Neuron (in vitro differentiated cells): ENCODE measurements at regions not wholly inside any gene's neighbourhood (a gene's known extent, or its start where the extent isn't known, plus 50 kb on each side); places are given as distances from the start of the nearest gene placed in this dataset.

ENCODE experiments used
- H2AFZ ChIP-seq: one replicate; pipeline ENCODE4 v1.6.1; 2013; ENCODE audit warnings: low read depth, mild to moderate bottlenecking, inconsistent platforms, low read length, moderate library complexity
- H3K27me3 ChIP-seq: one replicate; pipeline ENCODE4 v1.6.1; 2013; ENCODE audit warnings: low read length; ENCODE audit not compliant: insufficient read depth
- H3K36me3 ChIP-seq: one replicate; pipeline ENCODE4 v1.6.1; 2013; ENCODE audit warnings: low read length; ENCODE audit not compliant: insufficient read depth
- H3K4me1 ChIP-seq: one replicate; pipeline ENCODE4 v1.6.1; 2013; ENCODE audit warnings: low read length; ENCODE audit not compliant: insufficient read depth
- H3K4me3 ChIP-seq: 2 replicates; pipeline ENCODE4 v1.5.1; 2013; ENCODE audit warnings: mild to moderate bottlenecking, low read length, moderate library complexity
- H3K9me3 ChIP-seq: one replicate; pipeline ENCODE4 v1.6.1; 2013; ENCODE audit warnings: low read length

- Histone ChIP-seq H3K27me3 (no peaks in the 10 kb centered on the region), H3K9me3 (no peaks in the 10 kb centered on the region), H2AFZ (no peak overlapping the region), H3K4me3 (no peak overlapping the region), H3K36me3 (no peaks in the 10 kb centered on the region), H3K4me1 (no peaks in the 10 kb centered on the region)
These were observed 224.8 kb upstream of the SEMA6A start for GRCh38 chr5:116799401-116799800.

GRCh38 chr5:116795189-116795588 is 220.6 kb upstream of the SEMA6A start:
- Histone ChIP-seq H3K36me3 (no peaks in the 10 kb centered on the region), H2AFZ (no peak overlapping the region), H3K9me3 (no peaks in the 10 kb centered on the region), H3K4me3 (no peak overlapping the region), H3K27me3 (no peaks in the 10 kb centered on the region), H3K4me1 (no peaks in the 10 kb centered on the region)

GRCh38 chr5:116789522-116789921 is 214.9 kb upstream of the SEMA6A start:
- no peaks in the 10 kb centered on the region for H3K36me3 ChIP-seq
- H3K27me3 ChIP-seq: no peaks in the 10 kb centered on the region
- no peak overlapping the region for H3K4me3 ChIP-seq
- no peak overlapping the region for H2AFZ ChIP-seq
- no peaks in the 10 kb centered on the region for H3K4me1 ChIP-seq
- H3K9me3 ChIP-seq: no peaks in the 10 kb centered on the region

- no peak overlapping the region for H2AFZ ChIP-seq
- no peak overlapping the region for H3K4me3 ChIP-seq
- H3K9me3 ChIP-seq: no peaks in the 10 kb centered on the region
- no peaks in the 10 kb centered on the region for H3K4me1 ChIP-seq
- no peaks in the 10 kb centered on the region for H3K27me3 ChIP-seq
- no peaks in the 10 kb centered on the region for H3K36me3 ChIP-seq
These were observed 214.3 kb upstream of the SEMA6A start for GRCh38 chr5:116788851-116789403.

- Histone ChIP-seq H3K36me3 (no peaks in the 10 kb centered on the region), H3K4me3 (no peak overlapping the region), H2AFZ (no peak overlapping the region), H3K4me1 (no peaks in the 10 kb centered on the region), H3K9me3 (no peaks in the 10 kb centered on the region), H3K27me3 (no peaks in the 10 kb centered on the region)
These were observed 212.9 kb upstream of the SEMA6A start for GRCh38 chr5:116787570-116787969.

- Histone ChIP-seq H3K4me3 (no peak overlapping the region), H3K27me3 (no peaks in the 10 kb centered on the region), H3K4me1 (no peaks in the 10 kb centered on the region), H3K36me3 (no peaks in the 10 kb centered on the region), H2AFZ (no peak overlapping the region), H3K9me3 (no peaks in the 10 kb centered on the region)
These were observed 210.5 kb upstream of the SEMA6A start for GRCh38 chr5:116785106-116785505.

- H3K36me3 ChIP-seq: no peaks in the 10 kb centered on the region
- H3K4me3 ChIP-seq: no peak overlapping the region
- H3K27me3 ChIP-seq: no peaks in the 10 kb centered on the region
These were observed 205.2 kb upstream of the SEMA6A start for GRCh38 chr5:116779846-116780245.

GRCh38 chr5:116778651-116779280 is 204.1 kb upstream of the SEMA6A start:
- Histone ChIP-seq H3K4me3 (peak overlapping the region; percentile 35), H3K27me3 (peaks cover under 1% of the 10 kb centered on the region), H3K36me3 (no peaks in the 10 kb centered on the region), H3K4me1 (peaks cover 15% of the 10 kb centered on the region), H2AFZ (peak overlapping the region; percentile 4), H3K9me3 (no peaks in the 10 kb centered on the region)

More at GRCh38 chr5:116779846-116780245, 205.2 kb upstream of the SEMA6A start:
- no peak overlapping the region for H2AFZ ChIP-seq
- no peaks in the 10 kb centered on the region for H3K9me3 ChIP-seq
- peaks cover 9% of the 10 kb centered on the region for H3K4me1 ChIP-seq

GRCh38 chr5:116778032-116778431 is 203.4 kb upstream of the SEMA6A start:
- Histone ChIP-seq H3K27me3 (peaks cover 8% of the 10 kb centered on the region), H3K4me1 (peaks cover 18% of the 10 kb centered on the region), H3K9me3 (no peaks in the 10 kb centered on the region), H2AFZ (peak overlapping the region; percentile 4), H3K4me3 (peak overlapping the region; percentile 35), H3K36me3 (no peaks in the 10 kb centered on the region)

- H3K4me3 ChIP-seq: no peak overlapping the region
- no peak overlapping the region for H2AFZ ChIP-seq
- peaks cover 20% of the 10 kb centered on the region for H3K27me3 ChIP-seq
- H3K9me3 ChIP-seq: no peaks in the 10 kb centered on the region
- H3K4me1 ChIP-seq: peaks cover 16% of the 10 kb centered on the region
- H3K36me3 ChIP-seq: no peaks in the 10 kb centered on the region
These were observed 199.3 kb upstream of the SEMA6A start for GRCh38 chr5:116773926-116774325.

- Histone ChIP-seq H3K27me3 (peaks cover 20% of the 10 kb centered on the region), H3K36me3 (no peaks in the 10 kb centered on the region), H2AFZ (no peak overlapping the region), H3K4me3 (no peak overlapping the region), H3K9me3 (no peaks in the 10 kb centered on the region), H3K4me1 (peaks cover 12% of the 10 kb centered on the region)
These were observed 198.2 kb upstream of the SEMA6A start for GRCh38 chr5:116772806-116773205.

- peaks cover 20% of the 10 kb centered on the region for H3K27me3 ChIP-seq
- peaks cover 12% of the 10 kb centered on the region for H3K4me1 ChIP-seq
- H3K9me3 ChIP-seq: no peaks in the 10 kb centered on the region
- no peaks in the 10 kb centered on the region for H3K36me3 ChIP-seq
- no peak overlapping the region for H3K4me3 ChIP-seq
- H2AFZ ChIP-seq: no peak overlapping the region
These were observed 197.5 kb upstream of the SEMA6A start for GRCh38 chr5:116772152-116772501.

- Histone ChIP-seq H3K27me3 (peaks cover 20% of the 10 kb centered on the region), H3K4me1 (peaks cover 12% of the 10 kb centered on the region), H3K4me3 (no peak overlapping the region), H2AFZ (no peak overlapping the region), H3K36me3 (no peaks in the 10 kb centered on the region), H3K9me3 (no peaks in the 10 kb centered on the region)
These were observed 197.0 kb upstream of the SEMA6A start for GRCh38 chr5:116771466-116772151.
